Mucosa of rectum (tissue), 2 donors: ENCODE measurements at regions not wholly inside any gene's neighbourhood (a gene's known extent, or its start where the extent isn't known, plus 50 kb on each side); places are given as distances from the start of the nearest gene placed in this dataset.
"Not testable (repeated sequence)": the region's sequence is repeated elsewhere in the genome, so short reads cannot be mapped to it uniquely, and the experiment has no call there.

Experiments
- H3K27ac ChIP-seq, 2 donors: one replicate each; pipeline ENCODE4 v1.7.0; 2013; ENCODE audit warnings: inconsistent platforms in 2 of 2, low read depth in 2 of 2, low read length in 2 of 2
- H3K27me3 ChIP-seq, 2 donors: one replicate each; pipeline ENCODE4 v1.7.0; 2013; ENCODE audit warnings: low read length in 2 of 2; ENCODE audit not compliant: control insufficient read depth in 2 of 2, insufficient read depth in 2 of 2
- H3K36me3 ChIP-seq, 2 donors: one replicate each; pipeline ENCODE4 v1.7.0; 2013; ENCODE audit warnings: low read length in 2 of 2; ENCODE audit not compliant: control insufficient read depth in 2 of 2, insufficient read depth in 2 of 2
- H3K4me1 ChIP-seq, 2 donors: one replicate each; pipeline ENCODE4 v1.7.0; 2013; ENCODE audit warnings: low read length in 2 of 2, mild to moderate bottlenecking in 1 of 2; ENCODE audit not compliant: control insufficient read depth in 2 of 2, insufficient read depth in 2 of 2
- H3K4me3 ChIP-seq, 2 donors: one replicate each; pipeline ENCODE4 v1.7.0; 2013; ENCODE audit warnings: low read length in 2 of 2
- H3K9ac ChIP-seq, 2 donors: one replicate each; pipeline ENCODE4 v1.7.0; 2013; ENCODE audit warnings: low read length in 2 of 2, low read depth in 1 of 2, mild to moderate bottlenecking in 1 of 2
- H3K9me3 ChIP-seq, 2 donors: one replicate each; pipeline ENCODE4 v1.7.0; 2013; ENCODE audit warnings: low read length in 2 of 2; ENCODE audit not compliant: control insufficient read depth in 2 of 2
- donor health status: healthy.
- donor health status: Normal muscosa, but diverticular disease.

GRCh38 chr2:88903749-88904353 lies 212.4 kb downstream of the RPIA start:
- Histone ChIP-seq H3K27me3 (peaks cover 0 to 3% of the 10 kb centered on the region in 2 donors), H3K9me3 (no peaks in the 10 kb centered on the region), H3K9ac (no peak overlapping the region), H3K4me1 (no peaks in the 10 kb centered on the region), H3K36me3 (no peaks in the 10 kb centered on the region), H3K27ac (no peak overlapping the region), H3K4me3 (no peak overlapping the region)

GRCh38 chr2:88913280-88913679 lies 221.8 kb downstream of the RPIA start:
- no peak overlapping the region for H3K9ac ChIP-seq

GRCh38 chr2:88919087-88919738 lies 227.7 kb downstream of the RPIA start:
- no peak overlapping the region for H3K4me3 ChIP-seq
- H3K27ac ChIP-seq: no peak overlapping the region
- H3K27me3 ChIP-seq: no peaks in the 10 kb centered on the region
- H3K4me1 ChIP-seq: no peaks in the 10 kb centered on the region
- H3K36me3 ChIP-seq: no peaks in the 10 kb centered on the region
- no peak overlapping the region for H3K9ac ChIP-seq
- no peaks in the 10 kb centered on the region for H3K9me3 ChIP-seq

More at GRCh38 chr2:88913280-88913679, 221.8 kb downstream of the RPIA start:
- Histone ChIP-seq H3K4me3 (no peak overlapping the region), H3K27ac (no peak overlapping the region), H3K36me3 (no peaks in the 10 kb centered on the region), H3K27me3 (no peaks in the 10 kb centered on the region), H3K9me3 (no peaks in the 10 kb centered on the region), H3K4me1 (no peaks in the 10 kb centered on the region)

- H3K4me3 ChIP-seq, H3K27ac ChIP-seq, H3K27me3 ChIP-seq, H3K9ac ChIP-seq, H3K36me3 ChIP-seq, H3K9me3 ChIP-seq, H3K4me1 ChIP-seq: not testable (repeated sequence)
These were observed 228.9 kb downstream of the RPIA start for GRCh38 chr2:88920399-88920798.

GRCh38 chr2:88924533-88924932 lies 233.1 kb downstream of the RPIA start:
- H3K27me3 ChIP-seq: no peaks in the 10 kb centered on the region
- no peak overlapping the region for H3K9ac ChIP-seq

GRCh38 chr2:88925770-88926462 lies 234.4 kb downstream of the RPIA start:
- Histone ChIP-seq H3K9me3 (no peaks in the 10 kb centered on the region), H3K4me1 (no peaks in the 10 kb centered on the region), H3K27me3 (no peaks in the 10 kb centered on the region), H3K36me3 (no peaks in the 10 kb centered on the region), H3K4me3 (no peak overlapping the region), H3K27ac (no peak overlapping the region), H3K9ac (no peak overlapping the region)

More at GRCh38 chr2:88924533-88924932, 233.1 kb downstream of the RPIA start:
- Histone ChIP-seq H3K9me3 (no peaks in the 10 kb centered on the region), H3K36me3 (no peaks in the 10 kb centered on the region), H3K4me3 (no peak overlapping the region), H3K27ac (no peak overlapping the region), H3K4me1 (no peaks in the 10 kb centered on the region)

- Histone ChIP-seq H3K9me3 (no peaks in the 10 kb centered on the region), H3K4me3 (no peak overlapping the region), H3K27me3 (no peaks in the 10 kb centered on the region), H3K27ac (no peak overlapping the region), H3K9ac (no peak overlapping the region), H3K4me1 (no peaks in the 10 kb centered on the region), H3K36me3 (no peaks in the 10 kb centered on the region)
These were observed 235.7 kb downstream of the RPIA start for GRCh38 chr2:88927128-88927527.

- H3K9me3 ChIP-seq: no peaks in the 10 kb centered on the region
- no peak overlapping the region for H3K4me3 ChIP-seq
- H3K4me1 ChIP-seq: no peaks in the 10 kb centered on the region
- H3K27me3 ChIP-seq: no peaks in the 10 kb centered on the region
- H3K9ac ChIP-seq: no peak overlapping the region
- H3K27ac ChIP-seq: no peak overlapping the region
- H3K36me3 ChIP-seq: no peaks in the 10 kb centered on the region
These were observed 239.2 kb downstream of the RPIA start for GRCh38 chr2:88930659-88931058.

GRCh38 chr2:88932686-88933085 lies 241.2 kb downstream of the RPIA start:
- Histone ChIP-seq H3K4me1 (no peaks in the 10 kb centered on the region), H3K27me3 (no peaks in the 10 kb centered on the region), H3K9ac (no peak overlapping the region), H3K27ac (no peak overlapping the region), H3K36me3 (no peaks in the 10 kb centered on the region), H3K4me3 (no peak overlapping the region), H3K9me3 (no peaks in the 10 kb centered on the region)

GRCh38 chr2:88933091-88933490 lies 241.6 kb downstream of the RPIA start:
- no peaks in the 10 kb centered on the region for H3K27me3 ChIP-seq
- no peak overlapping the region for H3K9ac ChIP-seq
- H3K9me3 ChIP-seq: no peaks in the 10 kb centered on the region
- no peak overlapping the region for H3K4me3 ChIP-seq
- no peaks in the 10 kb centered on the region for H3K4me1 ChIP-seq
- H3K36me3 ChIP-seq: no peaks in the 10 kb centered on the region
- H3K27ac ChIP-seq: no peak overlapping the region
